ENCODE measurements at regions not wholly inside any gene's neighbourhood (a gene's known extent, or its start where the extent isn't known, plus 50 kb on each side); places are given as distances from the start of the nearest gene placed in this dataset.
A peak's percentile ranks its signal among the peaks of the same experiment; 100 is the strongest.
"Not testable (repeated sequence)": the region's sequence is repeated elsewhere in the genome, so short reads cannot be mapped to it uniquely, and the experiment has no call there.

- no peak for DNase-seq
Measured at GRCh38 chr13:60671386-60671785, 274.4 kb downstream of the TDRD3 start.

GRCh38 chr13:60663788-60664187 lies 266.8 kb downstream of the TDRD3 start:
- no peak for DNase-seq

GRCh38 chr13:60662595-60662994 lies 265.6 kb downstream of the TDRD3 start:
- DNase-seq: no peak

GRCh38 chr13:60661521-60661920 lies 264.5 kb downstream of the TDRD3 start:
- no peak for DNase-seq

- not testable (repeated sequence) for DNase-seq
Measured at GRCh38 chr13:60657586-60657985, 260.6 kb downstream of the TDRD3 start.

GRCh38 chr13:60655256-60655655 lies 258.2 kb downstream of the TDRD3 start:
- DNase-seq: peak; percentile 20

- no peak for DNase-seq
Measured at GRCh38 chr13:60654415-60654814, 257.4 kb downstream of the TDRD3 start.

- no peak for DNase-seq
Measured at GRCh38 chr13:60647547-60647946, 250.5 kb downstream of the TDRD3 start.

GRCh38 chr13:60646620-60647019 lies 249.6 kb downstream of the TDRD3 start:
- DNase-seq: no peak

GRCh38 chr13:60645676-60646075 lies 248.7 kb downstream of the TDRD3 start:
- DNase-seq: no peak

GRCh38 chr13:60642552-60642951 lies 245.5 kb downstream of the TDRD3 start:
- no peak for DNase-seq

- no peak for DNase-seq
Measured at GRCh38 chr13:60629158-60629557, 232.1 kb downstream of the TDRD3 start.

GRCh38 chr13:60627071-60627686 lies 230.2 kb downstream of the TDRD3 start:
- peak; percentile 61 for DNase-seq
